B cell (primary cell): ENCODE measurements at regions not wholly inside any gene's neighbourhood (a gene's known extent, or its start where the extent isn't known, plus 50 kb on each side); places are given as distances from the start of the nearest gene placed in this dataset.

Experiments
- ATAC-seq: fragments of 200-7000 bp; cut with Tn5 transposase; one replicate; pipeline ENCODE4 v1.10.0; 2021; ENCODE audit warnings: low read depth, mild to moderate bottlenecking, moderate number of reproducible peaks, moderate library complexity
- CTCF ChIA-PET: fragments of 350-600 bp; sonication (Branson Sonifier 250); formaldehyde crosslinking; loops from one replicate; lab custom pipeline; 2021; ENCODE audit warnings: antibody characterized with exemption, inconsistent platforms; lab: Charles Lee
- POLR2A ChIA-PET: fragments of 350-600 bp; sonication (Branson Sonifier 250); formaldehyde crosslinking; loops from one replicate; lab custom pipeline; 2021; ENCODE audit warnings: antibody characterized with exemption; lab: Charles Lee
- DNase-seq: peaks from one replicate; pipeline ENCODE4 v3.0.0; 2013
- H2AFZ ChIP-seq: 2 replicates; pipeline ENCODE4 v1.6.1; 2012; ENCODE audit warnings: mild to moderate bottlenecking, low read depth, low read length; ENCODE audit not compliant: insufficient read depth, poor library complexity, severe bottlenecking
- H3K27ac ChIP-seq, 2 donors: 1 replicate in 1 of 2; 2 replicates in 1 of 2; pipeline ENCODE4 v1.5.1; 2012 to 2013; ENCODE audit warnings: low read length in 2 of 2, mild to moderate bottlenecking in 2 of 2, moderate library complexity in 1 of 2
- H3K27me3 ChIP-seq, 4 experiments: fragments of 200-600 bp in 1 of 4; sonication (generic) in 1 of 4; replicated peaks in 1 of 4; 1 replicate in 2 of 4; 2 replicates in 2 of 4; pipeline versions ENCODE4 v1.6.1 to v1.7.0; 2013 to 2016; ENCODE audit warnings: low read length in 3 of 4, mild to moderate bottlenecking in 2 of 4, mixed read lengths in 1 of 4, moderate library complexity in 1 of 4; ENCODE audit not compliant: insufficient read depth in 4 of 4, control insufficient read depth in 3 of 4; ENCODE audit errors: control extremely low read depth in 1 of 4
- H3K36me3 ChIP-seq, 2 experiments: replicated peaks in 1 of 2; 1 replicate in 1 of 2; 2 replicates in 1 of 2; pipeline versions ENCODE4 v1.6.1 to v1.7.1; 2013; ENCODE audit warnings: low read length in 1 of 2; ENCODE audit not compliant: insufficient read depth in 2 of 2, control insufficient read depth in 1 of 2; ENCODE audit errors: control extremely low read depth in 1 of 2, extremely low read depth in 1 of 2
- H3K4me1 ChIP-seq, 2 donors: fragments of 200-600 bp in 1 of 2; sonication (generic) in 1 of 2; 1 replicate in 1 of 2; 2 replicates in 1 of 2; pipeline versions ENCODE4 v1.5.1 to v1.6.1; 2013 to 2017; ENCODE audit warnings: low read length in 2 of 2; ENCODE audit not compliant: control insufficient read depth in 2 of 2, insufficient read depth in 2 of 2
- H3K4me2 ChIP-seq: replicated peaks from 2 replicates; pipeline ENCODE3; 2012; ENCODE audit warnings: mild to moderate bottlenecking, low read depth, low read length; ENCODE audit not compliant: poor library complexity, severe bottlenecking
- H3K4me3 ChIP-seq, 5 experiments: fragments of 200-600 bp in 1 of 5; sonication (generic) in 1 of 5; 1 replicate in 3 of 5; 2 replicates in 2 of 5; pipeline versions ENCODE4 v1.5.1 to v1.7.0; 2011 to 2016; ENCODE audit warnings: low read length in 4 of 5, mild to moderate bottlenecking in 4 of 5, low read depth in 2 of 5, control low read depth in 1 of 5, moderate library complexity in 1 of 5; ENCODE audit not compliant: insufficient read depth in 1 of 5; ENCODE audit errors: control extremely low read depth in 1 of 5, extremely low read depth in 1 of 5
- H3K79me2 ChIP-seq: fragments of 200-600 bp; sonication (generic); one replicate; pipeline ENCODE4 v1.6.0; 2016; ENCODE audit warnings: low read length; ENCODE audit not compliant: control insufficient read depth, insufficient read depth
- H3K9ac ChIP-seq: fragments of 200-600 bp; sonication (generic); 2 replicates; pipeline ENCODE4 v1.6.1; 2017; ENCODE audit warnings: mild to moderate bottlenecking, low read length, moderate library complexity
- H3K9me3 ChIP-seq, 3 donors: one replicate each; pipeline versions ENCODE4 v1.6.1 to v1.7.1; 2013; ENCODE audit warnings: low read length in 2 of 3; ENCODE audit not compliant: control insufficient read depth in 2 of 3, insufficient read depth in 1 of 3; ENCODE audit errors: control extremely low read depth in 1 of 3
- H4K20me1 ChIP-seq: 2 replicates; pipeline ENCODE4 v1.6.0; 2012; ENCODE audit warnings: mild to moderate bottlenecking, low read length; ENCODE audit not compliant: insufficient read depth, control insufficient read depth, poor library complexity, severe bottlenecking
- H3K27ac Mint-ChIP-seq: one replicate; pipeline ENCODE4 v1.8.0; 2021; ENCODE audit warnings: mixed read lengths
- H3K27me3 Mint-ChIP-seq: one replicate; pipeline ENCODE4 v1.8.0; 2021; ENCODE audit warnings: mixed read lengths
- H3K4me1 Mint-ChIP-seq: one replicate; pipeline ENCODE4 v1.8.0; 2021; ENCODE audit warnings: mixed read lengths
- H3K4me3 Mint-ChIP-seq: one replicate; pipeline ENCODE4 v1.8.0; 2021; ENCODE audit warnings: mixed read lengths
- H3K9me3 Mint-ChIP-seq: one replicate; pipeline ENCODE4 v1.8.0; 2022; ENCODE audit warnings: mixed read lengths; ENCODE audit not compliant: insufficient read depth
- EZH2 ChIP-seq: IDR thresholded peaks from 2 replicates; pipeline ENCODE4 v1.6.1; 2012; ENCODE audit warnings: borderline replicate concordance, low read depth, mild to moderate bottlenecking, moderate library complexity, low read length; ENCODE audit not compliant: insufficient read depth, poor library complexity, severe bottlenecking
- WGBS: methylation state at CpG from one replicate; pipeline ENCODE4 v1.1.5; 2013; ENCODE audit warnings: missing lambda C conversion rate; ENCODE audit not compliant: insufficient coverage; 5-methylcytosine and 5-hydroxymethylcytosine counted together
- intact Hi-C: fragments of 100-400 bp; cut with micrococcal nuclease; formaldehyde crosslinking; loops from one replicate; pipeline ENCODE4 v1.10.0; 2022
- TF ChIP-seq, protein P1 (sequence below): fragments of 200-600 bp; IDR thresholded peaks from one replicate; pipeline ENCODE4 v1.8.0; 2022; ENCODE audit warnings: antibody characterized with exemption, mild to moderate bottlenecking

GRCh38 chr2:150141226-150142001, 346.1 kb downstream of the RND3 start:
- CTCF ChIA-PET: no interaction called here
- H4K20me1 ChIP-seq: no peaks in the 10 kb centered on the region
- no peaks in the 10 kb centered on the region for H3K27me3 ChIP-seq
- peaks cover 3% of the 10 kb centered on the region for H3K9me3 Mint-ChIP-seq
- no peaks in the 10 kb centered on the region for H3K4me1 ChIP-seq
- H3K36me3 ChIP-seq: no peaks in the 10 kb centered on the region
- no peak overlapping the region for H3K9ac ChIP-seq
- no peak for TF ChIP-seq EZH2
- TF ChIP-seq, protein P1, sequence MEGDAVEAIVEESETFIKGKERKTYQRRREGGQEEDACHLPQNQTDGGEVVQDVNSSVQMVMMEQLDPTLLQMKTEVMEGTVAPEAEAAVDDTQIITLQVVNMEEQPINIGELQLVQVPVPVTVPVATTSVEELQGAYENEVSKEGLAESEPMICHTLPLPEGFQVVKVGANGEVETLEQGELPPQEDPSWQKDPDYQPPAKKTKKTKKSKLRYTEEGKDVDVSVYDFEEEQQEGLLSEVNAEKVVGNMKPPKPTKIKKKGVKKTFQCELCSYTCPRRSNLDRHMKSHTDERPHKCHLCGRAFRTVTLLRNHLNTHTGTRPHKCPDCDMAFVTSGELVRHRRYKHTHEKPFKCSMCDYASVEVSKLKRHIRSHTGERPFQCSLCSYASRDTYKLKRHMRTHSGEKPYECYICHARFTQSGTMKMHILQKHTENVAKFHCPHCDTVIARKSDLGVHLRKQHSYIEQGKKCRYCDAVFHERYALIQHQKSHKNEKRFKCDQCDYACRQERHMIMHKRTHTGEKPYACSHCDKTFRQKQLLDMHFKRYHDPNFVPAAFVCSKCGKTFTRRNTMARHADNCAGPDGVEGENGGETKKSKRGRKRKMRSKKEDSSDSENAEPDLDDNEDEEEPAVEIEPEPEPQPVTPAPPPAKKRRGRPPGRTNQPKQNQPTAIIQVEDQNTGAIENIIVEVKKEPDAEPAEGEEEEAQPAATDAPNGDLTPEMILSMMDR: no peak
- peaks cover 0 to 6% (median 2%) of the 10 kb centered on the region in 3 donors for H3K9me3 ChIP-seq
- H3K27ac ChIP-seq: no peak overlapping the region
- no peaks in the 10 kb centered on the region for H3K4me1 Mint-ChIP-seq
- ATAC-seq: no peak
- H3K4me3 Mint-ChIP-seq: no peak overlapping the region
- no peaks in the 10 kb centered on the region for H3K27me3 Mint-ChIP-seq
- POLR2A ChIA-PET: no interaction called here
- H3K27ac Mint-ChIP-seq: no peak overlapping the region
- intact Hi-C loops: no loop called here
- H2AFZ ChIP-seq: no peak overlapping the region
- no peak overlapping the region for H3K4me3 ChIP-seq
- H3K4me2 ChIP-seq: no peak overlapping the region
- DNase-seq: no peak
- WGBS: no CpG with 5 or more reads among the region's 4 CpGs
- H3K79me2 ChIP-seq: no peaks in the 10 kb centered on the region

- Histone ChIP-seq H3K4me1 (no peaks in the 10 kb centered on the region), H4K20me1 (no peaks in the 10 kb centered on the region), H3K4me2 (no peak overlapping the region), H3K27ac (no peak overlapping the region), H3K4me3 (no peak overlapping the region), H3K79me2 (no peaks in the 10 kb centered on the region), H3K36me3 (no peaks in the 10 kb centered on the region), H3K9me3 (peaks cover 0 to 1% (median 0%) of the 10 kb centered on the region in 3 donors), H3K9ac (no peak overlapping the region), H3K27me3 (no peaks in the 10 kb centered on the region), H2AFZ (no peak overlapping the region)
- no CpG with 5 or more reads among the region's 1 CpG for WGBS
- ChIA-PET CTCF (no interaction called here), POLR2A (no interaction called here)
- ATAC-seq (no peak), DNase-seq (no peak)
- Mint-ChIP-seq H3K27ac (no peak overlapping the region), H3K4me3 (no peak overlapping the region), H3K27me3 (no peaks in the 10 kb centered on the region), H3K9me3 (peaks cover 3% of the 10 kb centered on the region), H3K4me1 (no peaks in the 10 kb centered on the region)
- intact Hi-C loops: no loop called here
- TF ChIP-seq, protein P1: no peak
- no peak for TF ChIP-seq EZH2
Observed at GRCh38 chr2:150140777-150141176, 346.7 kb downstream of the RND3 start.
